ENCODE measurements at regions not wholly inside any gene's neighbourhood (a gene's known extent, or its start where the extent isn't known, plus 50 kb on each side); places are given as distances from the start of the nearest gene placed in this dataset.

GRCh38 chr17:79509008-79509407, 101.8 kb downstream of the RBFOX3 start:
- H3K36me3 ChIP-seq, result no peaks in the 10 kb centered on the region
- H3K27me3 ChIP-seq, result peaks cover 0 to 49% of the 10 kb centered on the region in 2 donors
- peaks cover 8 to 12% of the 10 kb centered on the region in 2 donors for H3K9me3 ChIP-seq
- no peak for TF ChIP-seq POLR2A (IDR thresholded peaks at IDR 0.05)
- TF ChIP-seq POLR2AphosphoS5 (IDR thresholded peaks at IDR 0.05), result no peak
- TF ChIP-seq CTCF (IDR thresholded peaks at IDR 0.05), result no peak
- H3K27ac ChIP-seq, result no peak overlapping the region
- no peak for DNase-seq (ENCODE audit: low spot score in 2 of 2)
- H3K4me1 ChIP-seq, result no peaks in the 10 kb centered on the region
- intact Hi-C loops (cut with DNase I; ENCODE audit: low total_unique reads), result no loop called here
- H3K4me3 ChIP-seq, result no peak overlapping the region

- Histone ChIP-seq H3K27me3 (peaks cover 0 to 48% of the 10 kb centered on the region in 2 donors), H3K9me3 (peaks cover 7 to 8% of the 10 kb centered on the region in 2 donors), H3K36me3 (no peaks in the 10 kb centered on the region), H3K27ac (no peak overlapping the region), H3K4me1 (no peaks in the 10 kb centered on the region), H3K4me3 (no peak overlapping the region)
- intact Hi-C loops (cut with DNase I; ENCODE audit: low total_unique reads), result no loop called here
- DNase-seq (ENCODE audit: low spot score in 2 of 2), result no peak
- TF ChIP-seq POLR2A (IDR thresholded peaks at IDR 0.05), result no peak
- TF ChIP-seq POLR2AphosphoS5 (IDR thresholded peaks at IDR 0.05), result no peak
- TF ChIP-seq CTCF (IDR thresholded peaks at IDR 0.05), result no peak
Measured at GRCh38 chr17:79508291-79508716, 102.5 kb downstream of the RBFOX3 start.

GRCh38 chr17:79506955-79507354, 103.9 kb downstream of the RBFOX3 start:
- Histone ChIP-seq H3K27ac (no peak overlapping the region), H3K4me3 (no peak overlapping the region), H3K27me3 (peaks cover 0 to 46% of the 10 kb centered on the region in 2 donors), H3K4me1 (no peaks in the 10 kb centered on the region), H3K9me3 (peaks cover 7 to 8% of the 10 kb centered on the region in 2 donors), H3K36me3 (no peaks in the 10 kb centered on the region)
- TF ChIP-seq POLR2A (IDR thresholded peaks at IDR 0.05) (no peak), CTCF (IDR thresholded peaks at IDR 0.05) (no peak), POLR2AphosphoS5 (IDR thresholded peaks at IDR 0.05) (no peak)
- intact Hi-C loops (cut with DNase I; ENCODE audit: low total_unique reads), result no loop called here
- no peak for DNase-seq (ENCODE audit: low spot score in 2 of 2)

GRCh38 chr17:79506150-79506870, 104.5 kb downstream of the RBFOX3 start:
- Histone ChIP-seq H3K27me3 (peaks cover 0 to 46% of the 10 kb centered on the region in 2 donors), H3K4me1 (no peaks in the 10 kb centered on the region), H3K4me3 (no peak overlapping the region), H3K36me3 (no peaks in the 10 kb centered on the region), H3K9me3 (peaks cover 7 to 8% of the 10 kb centered on the region in 2 donors), H3K27ac (no peak overlapping the region)
- intact Hi-C loops (cut with DNase I; ENCODE audit: low total_unique reads), result no loop called here
- TF ChIP-seq POLR2A (IDR thresholded peaks at IDR 0.05) (no peak), CTCF (IDR thresholded peaks at IDR 0.05) (no peak)
- DNase-seq (ENCODE audit: low spot score in 2 of 2), result no peak

- Histone ChIP-seq H3K9me3 (peaks cover 7 to 8% of the 10 kb centered on the region in 2 donors), H3K4me3 (no peak overlapping the region), H3K4me1 (no peaks in the 10 kb centered on the region), H3K27ac (no peak overlapping the region), H3K27me3 (peaks cover 0 to 48% of the 10 kb centered on the region in 2 donors), H3K36me3 (no peaks in the 10 kb centered on the region)
- no peak for DNase-seq (ENCODE audit: low spot score in 2 of 2)
- TF ChIP-seq CTCF (IDR thresholded peaks at IDR 0.05) (no peak), POLR2A (IDR thresholded peaks at IDR 0.05) (no peak), POLR2AphosphoS5 (IDR thresholded peaks at IDR 0.05) (no peak)
- intact Hi-C loops (cut with DNase I; ENCODE audit: low total_unique reads), result no loop called here
Measured at GRCh38 chr17:79505199-79505598, 105.7 kb downstream of the RBFOX3 start.

Measured in breast epithelium (tissue), 4 donors.